NCI-H187 (cell line): ENCODE measurements at regions not wholly inside any gene's neighbourhood (a gene's known extent, or its start where the extent isn't known, plus 50 kb on each side); places are given as distances from the start of the nearest gene placed in this dataset.

Experiments
- DNase-seq, 2 experiments: peaks; one replicate each; lab custom pipeline; 2025; lab: John Stamatoyannopoulos, UW

DNA sequence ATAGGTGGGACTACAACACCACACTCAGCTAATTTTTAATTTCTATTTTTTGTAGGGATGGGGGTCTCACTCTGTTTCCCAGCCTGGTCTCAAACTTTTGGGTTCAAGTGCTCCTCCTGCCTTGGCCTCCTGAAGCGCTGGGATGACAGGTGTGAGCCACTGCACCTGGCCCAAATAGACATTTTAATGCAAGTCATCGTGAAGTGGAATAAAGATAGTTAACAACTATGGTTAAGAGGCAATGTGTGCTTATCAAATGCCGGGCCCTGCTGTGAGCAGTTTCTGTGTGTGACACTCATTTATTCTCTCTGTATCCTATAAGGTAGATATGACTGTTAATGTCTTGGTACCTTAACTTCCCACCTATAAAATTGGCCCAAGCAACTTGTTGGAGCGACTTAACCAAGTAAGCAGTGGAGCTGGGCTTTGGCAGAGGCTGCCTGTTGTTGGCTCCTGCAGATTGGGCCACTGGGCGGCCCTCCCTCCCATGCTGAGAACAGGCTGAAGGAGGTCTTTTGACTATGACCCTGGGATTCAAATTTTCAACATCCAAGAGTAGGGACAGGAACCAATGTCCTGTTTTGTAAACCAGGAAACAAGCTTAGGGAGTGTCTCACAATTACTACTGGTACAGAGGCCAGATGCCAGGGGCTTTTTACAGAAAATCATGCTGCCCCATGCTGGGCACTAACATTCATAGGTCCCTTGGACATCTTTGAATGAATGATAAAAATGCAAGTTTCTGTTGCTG, 450.7 kb downstream of the TSHZ3 start:
- DNase-seq: no peak

- DNase-seq: no peak
These were observed 451.7 kb downstream of the TSHZ3 start for GRCh38 chr19:30897553-30897952.

DNA sequence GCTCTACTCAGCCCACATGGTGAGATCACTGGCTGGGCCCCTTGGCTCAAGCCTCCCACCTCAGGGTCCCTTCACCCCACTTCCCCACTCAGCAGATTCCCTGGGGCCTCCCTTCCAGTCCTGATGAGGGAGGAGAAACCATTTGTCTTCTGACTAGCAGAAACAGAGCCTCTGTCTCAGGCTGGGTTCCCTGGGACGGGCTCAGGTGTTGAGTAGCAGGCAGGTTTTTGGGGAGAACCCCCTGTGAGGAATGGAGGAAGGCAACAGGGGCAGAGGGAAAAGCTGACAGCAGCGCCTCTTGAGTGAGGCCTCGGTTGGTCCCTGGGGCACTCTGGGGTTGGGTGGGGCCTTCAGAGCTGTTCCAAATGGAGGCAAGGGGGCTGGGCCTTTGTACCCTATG, 452.2 kb downstream of the TSHZ3 start:
- DNase-seq: no peak

GRCh38 chr19:30896554-30896953, 452.7 kb downstream of the TSHZ3 start:
- no peak for DNase-seq

DNA sequence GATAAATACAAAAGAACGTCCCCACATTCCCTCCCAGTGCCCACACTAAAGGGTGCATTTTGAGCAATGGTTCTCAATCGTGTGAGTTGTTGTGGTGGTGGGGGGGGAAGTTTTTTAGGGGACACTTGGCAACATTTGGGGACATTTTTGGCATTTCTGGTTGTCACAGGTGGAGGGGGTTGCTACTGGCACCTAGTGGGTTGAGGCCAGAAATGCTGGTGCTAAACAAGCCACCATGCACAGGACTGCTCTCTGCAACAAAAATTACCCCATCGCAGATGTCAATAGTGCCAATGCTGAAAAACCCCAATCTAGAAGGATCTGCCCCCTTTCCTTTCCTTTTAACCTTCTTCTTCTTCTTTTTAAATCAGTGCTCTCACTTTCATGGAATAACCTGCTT, 453.3 kb downstream of the TSHZ3 start:
- no peak for DNase-seq

GRCh38 chr19:30891051-30891450, 458.2 kb downstream of the TSHZ3 start:
- DNase-seq: no peak

DNA sequence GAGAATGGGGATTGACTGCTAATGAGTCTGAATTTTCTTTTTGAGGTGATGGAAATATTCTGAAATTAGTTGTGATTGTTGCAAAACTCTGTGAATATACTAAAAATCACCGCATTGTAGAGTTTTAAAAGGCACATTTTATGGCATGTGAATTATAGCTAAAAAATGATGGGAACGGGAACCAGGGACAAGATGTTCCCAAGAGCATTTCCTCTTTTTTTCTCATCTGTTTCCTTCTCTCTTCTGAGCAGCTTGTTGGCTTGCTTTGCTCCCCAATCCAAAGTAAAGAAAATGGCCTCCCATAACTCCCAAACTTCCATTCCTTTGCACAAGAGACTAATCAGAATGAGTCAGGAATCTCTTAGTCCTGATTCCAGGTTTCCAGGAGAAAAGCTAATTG, 459.2 kb downstream of the TSHZ3 start:
- no peak for DNase-seq

DNA sequence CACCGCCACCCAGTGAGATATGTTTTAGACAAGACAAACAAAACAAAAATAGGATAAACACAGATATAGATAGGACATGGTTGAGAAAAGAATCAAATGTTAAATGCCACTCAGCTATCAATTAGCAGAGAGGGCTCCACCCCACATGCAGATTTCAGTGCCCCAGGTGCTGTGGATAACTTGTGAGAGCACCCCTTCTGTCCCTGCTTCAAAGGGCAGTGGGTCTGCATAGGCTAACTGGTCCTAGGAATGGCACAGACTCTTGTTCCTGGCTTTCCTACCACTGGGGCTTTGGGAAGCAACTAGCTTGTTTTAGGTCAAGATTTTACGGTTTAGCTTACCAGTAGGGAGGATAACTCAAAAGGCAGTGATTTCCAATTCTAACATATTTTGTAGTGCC, 460.3 kb downstream of the TSHZ3 start:
- no peak for DNase-seq

DNA sequence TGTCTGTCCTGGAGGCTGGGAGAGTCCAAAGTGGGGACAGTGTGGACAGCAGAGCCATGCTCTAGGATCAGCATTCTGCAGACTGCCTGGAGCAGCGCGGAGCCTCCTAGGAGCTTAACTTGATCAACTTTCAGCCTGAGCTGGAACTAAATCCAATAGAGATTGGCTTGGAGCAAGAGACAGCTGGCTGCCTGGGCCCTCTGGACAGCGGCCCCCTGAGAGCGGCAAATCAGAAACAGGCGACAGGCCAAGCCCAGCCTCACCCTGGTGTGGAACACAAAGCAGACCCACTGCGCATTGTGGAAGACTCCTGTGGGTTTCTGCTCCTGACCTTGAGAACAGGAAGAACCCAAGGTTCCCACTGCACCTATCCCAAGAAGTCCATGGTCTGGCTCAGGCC, 462.2 kb downstream of the TSHZ3 start:
- no peak for DNase-seq

DNA sequence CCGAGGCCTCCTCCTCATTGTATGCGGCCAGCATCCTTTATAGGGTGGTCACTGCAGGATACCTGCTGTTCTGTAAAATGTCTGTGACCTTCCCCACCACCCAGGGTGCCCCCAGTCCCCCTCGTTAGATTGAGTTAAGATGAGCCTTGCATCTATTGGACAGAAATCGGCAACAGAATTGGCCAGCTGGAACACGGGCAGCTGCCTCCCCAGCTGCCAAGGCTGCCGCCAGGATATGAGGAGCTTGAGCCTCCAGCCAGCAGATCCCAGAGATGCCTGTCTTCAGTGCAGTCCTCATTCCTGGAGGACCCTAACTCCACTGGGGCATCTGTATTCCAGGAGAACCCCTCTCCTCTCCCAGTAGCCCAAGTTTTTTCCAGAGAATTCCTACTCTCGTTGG, 463.0 kb downstream of the TSHZ3 start:
- DNase-seq: no peak

DNA sequence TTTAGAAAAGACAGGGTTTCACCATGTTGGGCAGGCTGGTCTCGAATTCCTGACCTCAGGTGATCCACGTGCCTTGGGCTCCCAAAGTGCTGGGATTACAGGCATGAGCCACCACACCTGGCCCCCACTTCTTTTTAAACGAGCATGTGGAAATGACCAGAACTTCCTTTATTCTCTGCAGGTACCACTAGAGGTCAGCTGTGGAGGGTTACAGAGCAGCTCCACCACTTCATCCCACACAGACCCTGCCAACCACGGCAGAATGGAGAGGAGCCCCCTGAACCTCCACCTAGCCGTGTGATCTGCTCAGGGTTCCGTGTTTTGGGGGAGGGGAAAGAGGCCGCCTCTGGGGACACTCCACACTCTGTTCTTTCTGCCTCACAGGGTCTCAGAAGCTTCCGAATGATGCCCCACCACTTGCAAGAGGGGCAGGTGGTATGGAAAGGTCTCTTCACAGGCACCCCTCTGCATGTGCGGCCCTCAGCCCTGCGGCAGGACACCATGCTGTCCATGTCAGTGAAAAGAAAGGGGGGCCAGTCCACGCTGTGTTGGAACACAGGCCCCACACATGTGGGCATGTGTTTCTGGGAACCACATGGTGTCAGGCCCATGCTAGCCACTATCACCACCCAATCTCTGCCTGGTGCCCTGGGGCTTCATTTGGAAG, 465.0 kb downstream of the TSHZ3 start:
- no peak for DNase-seq

DNA sequence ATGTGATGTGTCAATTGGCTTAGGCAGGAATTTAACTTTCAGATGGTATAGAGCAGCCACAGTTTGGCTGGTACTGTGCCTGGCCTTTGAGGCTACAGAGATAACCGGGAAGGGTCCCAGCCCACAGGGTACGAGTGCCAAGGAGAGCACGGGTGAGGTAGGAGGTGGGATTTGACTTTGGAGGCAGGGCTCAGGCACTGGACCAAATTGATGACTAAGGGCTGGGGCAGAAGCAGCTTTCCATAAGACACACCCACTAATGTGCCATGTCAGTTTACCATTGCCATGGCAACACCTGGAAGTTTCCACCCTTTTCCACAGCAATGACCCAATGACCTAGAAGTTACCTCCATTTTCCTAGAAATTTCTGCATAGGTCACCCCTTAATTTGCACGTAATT, 466.2 kb downstream of the TSHZ3 start:
- no peak for DNase-seq

DNA sequence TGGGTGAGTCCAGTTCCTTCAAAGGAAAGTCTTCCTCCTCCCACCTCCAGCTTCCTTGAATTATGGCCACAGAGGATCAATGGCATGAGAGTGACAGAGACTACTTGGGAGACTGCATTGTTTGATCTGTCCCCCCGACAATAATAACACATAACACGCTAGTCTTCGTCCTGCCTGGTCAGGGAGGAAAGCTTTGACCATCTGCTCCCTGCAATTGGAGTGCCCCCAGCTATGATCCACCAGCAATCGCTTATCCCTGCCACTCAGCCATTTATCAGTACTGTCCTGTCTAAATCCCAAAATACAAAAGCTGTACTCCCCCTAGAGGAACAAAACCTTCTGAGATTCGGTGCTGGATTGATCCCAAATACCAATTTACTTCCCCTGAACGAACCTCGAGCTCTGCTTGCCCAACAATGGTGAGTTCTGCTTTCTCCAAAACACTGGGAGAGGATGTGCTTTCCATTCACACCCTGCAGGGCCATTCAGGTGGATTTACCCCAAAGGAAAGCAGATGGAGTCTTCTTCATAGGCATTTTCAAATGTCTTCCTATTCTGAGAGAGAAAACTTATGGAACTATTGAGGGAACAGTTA, 466.7 kb downstream of the TSHZ3 start:
- DNase-seq: no peak

DNA sequence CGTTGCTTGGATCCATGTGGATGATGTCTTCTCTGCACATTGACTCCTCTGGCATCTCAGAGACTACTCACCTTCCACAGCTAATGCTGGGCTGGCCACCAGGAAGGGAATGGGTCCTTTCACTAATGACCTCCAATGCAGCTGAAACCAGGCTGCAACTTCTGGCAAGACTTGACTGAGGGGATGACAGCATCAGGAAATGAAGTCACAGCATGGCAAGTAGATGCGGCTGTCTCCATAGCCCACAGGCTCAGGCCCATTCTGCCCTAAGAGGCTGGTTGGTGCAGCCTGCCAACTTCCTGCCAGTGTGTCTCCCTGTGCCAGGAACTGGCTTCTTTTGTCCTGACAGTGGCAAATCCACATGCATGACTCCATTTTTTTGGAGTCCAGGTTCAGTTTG, 467.3 kb downstream of the TSHZ3 start:
- DNase-seq: no peak

DNA sequence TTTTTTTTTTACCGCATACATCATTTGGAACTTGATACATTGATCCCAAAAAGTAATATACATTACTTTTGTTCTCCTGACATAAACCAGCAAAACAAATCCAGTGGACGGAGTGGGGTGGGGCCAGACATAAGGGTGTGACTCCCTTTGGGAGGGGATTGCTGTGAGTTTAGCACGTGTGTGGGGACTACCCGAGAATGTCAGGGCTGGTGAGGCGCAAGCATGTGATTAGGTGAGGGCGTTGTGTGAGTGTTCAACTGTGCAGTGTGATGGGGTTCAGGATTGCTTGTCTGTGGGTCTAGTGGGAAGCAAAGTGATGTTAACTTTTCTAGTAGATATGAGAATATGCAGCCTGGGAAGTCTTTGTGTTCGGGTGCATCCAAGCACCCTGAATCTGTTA, 468.0 kb downstream of the TSHZ3 start:
- no peak for DNase-seq

DNA sequence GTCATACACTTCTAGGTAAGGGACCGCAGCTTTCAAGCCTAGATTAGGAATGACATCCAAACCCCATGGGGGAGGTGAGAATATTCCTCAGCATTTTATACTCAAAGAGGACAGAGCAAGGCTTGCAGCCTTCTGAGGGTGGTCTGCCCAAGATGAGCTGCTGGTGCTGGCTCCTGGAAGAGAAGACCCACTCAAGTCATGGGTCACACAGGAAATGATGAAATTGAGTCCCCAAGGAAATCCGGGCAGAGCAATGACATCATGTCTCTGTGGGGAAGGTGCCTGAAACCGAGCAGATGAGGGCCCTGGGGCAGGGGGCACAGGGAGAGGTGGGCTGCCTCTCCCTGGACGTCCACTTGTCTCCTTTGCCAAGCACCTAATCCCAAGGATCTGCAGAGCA, 468.7 kb downstream of the TSHZ3 start:
- DNase-seq: no peak

DNA sequence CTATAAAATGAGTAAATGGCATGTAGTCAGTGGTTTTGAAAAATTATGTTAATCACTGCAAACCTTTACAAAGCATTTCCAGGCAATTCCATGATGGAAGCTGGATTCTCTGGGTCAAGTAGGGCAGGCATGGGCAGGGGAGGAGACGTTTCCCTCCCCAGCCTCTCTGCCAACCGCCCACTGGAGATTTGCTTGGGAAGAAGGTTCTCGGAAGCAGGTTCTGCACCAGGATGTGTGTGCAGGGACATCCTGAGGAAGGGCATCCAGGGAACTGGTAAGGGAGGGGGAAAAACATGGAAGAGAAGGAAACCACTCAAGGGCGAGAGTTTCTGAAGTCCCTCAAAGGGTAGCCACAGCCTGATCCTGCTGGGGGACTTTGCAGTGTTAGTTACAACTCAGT, 469.1 kb downstream of the TSHZ3 start:
- DNase-seq: no peak

DNA sequence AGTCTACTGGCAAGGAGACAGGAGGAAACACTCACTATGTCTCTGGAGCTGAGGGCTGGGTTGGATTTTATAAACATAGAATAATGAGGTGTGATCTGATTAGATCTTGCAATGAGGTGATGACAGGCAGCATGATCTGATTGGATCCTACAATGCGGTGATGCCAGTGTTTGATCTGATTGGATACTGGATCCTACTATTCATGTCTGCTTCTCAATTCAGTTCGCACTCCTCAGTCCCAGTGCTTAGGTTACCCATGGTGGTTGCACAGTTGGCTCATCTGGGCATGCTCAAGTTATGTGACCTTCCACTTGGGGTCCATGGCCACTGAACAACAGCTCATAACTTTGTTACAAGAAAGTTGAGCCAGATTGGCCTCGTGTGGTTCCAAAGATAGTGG, 469.5 kb downstream of the TSHZ3 start:
- DNase-seq: no peak

DNA sequence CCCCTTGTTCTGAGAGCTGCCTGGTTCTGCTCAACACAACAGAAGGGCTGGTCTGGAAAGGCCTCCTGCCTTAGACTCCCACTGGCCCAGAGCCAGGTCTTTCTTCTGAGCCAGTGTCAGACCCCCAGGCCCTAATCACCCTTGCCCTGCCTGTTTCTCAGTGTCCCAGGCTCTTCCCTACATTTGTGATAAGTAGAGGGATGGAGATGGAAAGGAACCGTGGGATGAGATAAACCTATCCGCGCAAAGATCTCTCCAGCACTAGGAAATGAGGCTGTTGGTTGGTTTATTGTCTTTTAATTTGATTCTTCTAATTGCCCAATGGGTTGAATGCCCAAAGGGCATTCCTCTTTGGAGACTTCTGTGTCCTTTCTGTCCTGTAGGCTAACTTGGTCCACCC, 470.0 kb downstream of the TSHZ3 start:
- no peak for DNase-seq

DNA sequence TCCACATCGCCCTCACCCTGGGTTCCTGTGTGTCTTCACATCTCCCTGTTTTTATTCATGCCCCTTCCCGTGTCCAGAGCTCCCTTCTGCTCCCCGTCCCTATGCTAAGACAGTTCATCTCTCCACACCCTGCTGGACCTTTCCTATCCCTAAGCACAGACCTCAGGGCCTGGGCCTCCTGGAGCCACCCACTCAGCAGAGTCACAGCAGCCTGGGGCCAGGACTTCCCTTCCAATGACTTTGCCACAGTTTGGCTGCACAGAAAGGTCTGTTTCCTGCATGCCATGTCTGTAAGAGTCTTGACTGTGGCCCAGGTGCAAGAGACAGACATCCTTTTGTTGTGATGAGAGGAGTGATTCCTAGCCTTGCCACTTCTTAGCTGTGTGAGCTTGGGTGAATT, 470.7 kb downstream of the TSHZ3 start:
- DNase-seq: no peak

DNA sequence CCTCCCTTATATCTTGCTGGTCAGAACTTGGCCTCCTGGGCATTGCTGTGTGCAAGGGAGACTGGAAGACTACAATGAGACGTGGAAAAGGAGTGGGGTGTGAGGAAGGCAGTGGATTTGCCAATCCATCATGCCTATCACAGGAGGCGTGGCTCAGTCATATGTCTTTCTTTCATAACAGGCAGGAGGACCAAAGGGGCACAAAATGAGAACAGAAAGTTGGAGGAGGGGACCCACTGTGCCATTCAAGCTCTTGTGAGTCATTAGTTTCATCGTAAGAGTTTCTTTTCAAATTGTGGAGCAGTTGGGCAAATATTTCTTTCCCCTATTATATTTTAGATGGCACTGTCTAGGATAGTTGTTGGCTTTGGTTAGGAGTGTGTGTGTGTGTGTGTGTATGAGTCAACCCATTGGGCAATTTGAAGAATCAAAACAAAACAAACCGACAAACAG, 471.5 kb downstream of the TSHZ3 start:
- no peak for DNase-seq

DNA sequence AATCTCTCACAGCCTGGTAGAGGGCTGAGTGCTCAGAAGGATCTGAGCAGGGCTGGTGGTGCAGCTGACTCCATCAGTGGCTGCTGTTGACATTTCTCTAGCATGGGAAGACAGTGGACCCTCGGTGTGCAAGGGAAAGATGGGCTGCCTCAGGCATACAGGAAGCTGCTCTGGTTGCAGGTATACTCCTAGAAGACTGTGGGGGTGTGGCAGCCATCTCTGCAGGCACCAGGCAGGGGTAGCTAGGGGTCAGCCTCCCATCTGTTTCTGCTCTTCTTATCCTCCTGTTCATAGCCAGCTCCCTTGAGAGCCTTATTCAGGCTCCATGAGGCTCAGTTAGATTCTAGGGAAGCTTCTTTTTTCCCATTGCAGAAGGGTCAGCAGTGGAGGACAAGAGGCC, 475.5 kb downstream of the TSHZ3 start:
- DNase-seq: no peak

GRCh38 chr19:30873003-30873402, 476.2 kb downstream of the TSHZ3 start:
- no peak for DNase-seq

DNA sequence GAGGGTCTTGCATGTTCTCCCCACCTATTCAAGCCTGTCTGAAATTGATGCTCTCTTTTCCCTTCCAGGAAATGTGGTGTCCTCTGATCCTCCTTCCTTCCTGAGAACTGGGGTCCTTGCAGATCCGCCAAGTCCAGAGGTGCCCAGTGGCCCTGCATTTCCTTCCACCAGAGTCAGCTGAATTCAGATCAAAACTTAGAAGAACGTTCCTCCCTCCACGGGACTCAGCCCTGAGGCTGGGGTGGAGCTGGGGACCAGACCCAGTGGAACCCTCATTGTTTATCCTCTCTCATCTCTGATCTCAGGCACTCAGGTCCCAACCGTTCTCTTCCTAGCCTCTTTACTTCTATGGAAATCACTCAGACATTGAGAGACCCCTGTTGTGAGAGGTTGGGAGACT, 477.3 kb downstream of the TSHZ3 start:
- no peak for DNase-seq
